ENCODE measurements at regions not wholly inside any gene's neighbourhood (a gene's known extent, or its start where the extent isn't known, plus 50 kb on each side); places are given as distances from the start of the nearest gene placed in this dataset.

- TF ChIP-seq, protein P1, sequence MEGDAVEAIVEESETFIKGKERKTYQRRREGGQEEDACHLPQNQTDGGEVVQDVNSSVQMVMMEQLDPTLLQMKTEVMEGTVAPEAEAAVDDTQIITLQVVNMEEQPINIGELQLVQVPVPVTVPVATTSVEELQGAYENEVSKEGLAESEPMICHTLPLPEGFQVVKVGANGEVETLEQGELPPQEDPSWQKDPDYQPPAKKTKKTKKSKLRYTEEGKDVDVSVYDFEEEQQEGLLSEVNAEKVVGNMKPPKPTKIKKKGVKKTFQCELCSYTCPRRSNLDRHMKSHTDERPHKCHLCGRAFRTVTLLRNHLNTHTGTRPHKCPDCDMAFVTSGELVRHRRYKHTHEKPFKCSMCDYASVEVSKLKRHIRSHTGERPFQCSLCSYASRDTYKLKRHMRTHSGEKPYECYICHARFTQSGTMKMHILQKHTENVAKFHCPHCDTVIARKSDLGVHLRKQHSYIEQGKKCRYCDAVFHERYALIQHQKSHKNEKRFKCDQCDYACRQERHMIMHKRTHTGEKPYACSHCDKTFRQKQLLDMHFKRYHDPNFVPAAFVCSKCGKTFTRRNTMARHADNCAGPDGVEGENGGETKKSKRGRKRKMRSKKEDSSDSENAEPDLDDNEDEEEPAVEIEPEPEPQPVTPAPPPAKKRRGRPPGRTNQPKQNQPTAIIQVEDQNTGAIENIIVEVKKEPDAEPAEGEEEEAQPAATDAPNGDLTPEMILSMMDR (conservative IDR thresholded peaks at IDR 0.05; ENCODE audit: low read length) = no peak
- TF ChIP-seq EZH2phosphoT487 (IDR thresholded peaks at IDR 0.05; ENCODE audit: borderline replicate concordance) = no peak
Measured at GRCh38 chr1:99544328-99544727, 101.6 kb upstream of the PALMD start.
